Breast epithelium (tissue), 4 donors: ENCODE measurements at regions not wholly inside any gene's neighbourhood (a gene's known extent, or its start where the extent isn't known, plus 50 kb on each side); places are given as distances from the start of the nearest gene placed in this dataset.

Source experiments
- DNase-seq, 2 donors: peaks; one replicate each; pipeline ENCODE4 v3.0.0-alpha.2; 2019; ENCODE audit warnings: low spot score in 2 of 2
- H3K27ac ChIP-seq, 2 donors: fragments of 200-600 bp; sonication (generic) in 1 of 2; one replicate each; pipeline ENCODE4 v1.5.1; 2016 to 2019; ENCODE audit warnings: mild to moderate bottlenecking in 1 of 2
- H3K27me3 ChIP-seq, 2 donors: fragments of 200-600 bp; sonication (generic) in 1 of 2; one replicate each; pipeline versions ENCODE4 v1.5.1 to v1.6.0; 2017 to 2019; ENCODE audit warnings: control low read depth in 1 of 2, mild to moderate bottlenecking in 1 of 2
- H3K36me3 ChIP-seq: fragments of 200-600 bp; one replicate; pipeline ENCODE4 v1.5.1; 2019
- H3K4me1 ChIP-seq, 2 donors: fragments of 200-600 bp; sonication (generic); one replicate each; pipeline ENCODE4 v1.5.1; 2016 to 2019; ENCODE audit warnings: control low read depth in 1 of 2
- H3K4me3 ChIP-seq, 3 donors: fragments of 200-600 bp; sonication (generic); 1 replicate in 2 of 3; 2 replicates in 1 of 3; pipeline ENCODE4 v1.5.1; 2016 to 2019; ENCODE audit warnings: mild to moderate bottlenecking in 3 of 3, moderate library complexity in 2 of 3
- H3K9me3 ChIP-seq, 2 donors: fragments of 200-600 bp; sonication (generic) in 1 of 2; one replicate each; pipeline ENCODE4 v1.5.1; 2016 to 2019; ENCODE audit warnings: control low read depth in 1 of 2
- CTCF ChIP-seq, 3 donors: fragments of 450-650 bp; IDR thresholded peaks; one replicate each; pipeline ENCODE4 v1.5.1; 2016 to 2017; ENCODE audit warnings: antibody characterized with exemption in 3 of 3, mild to moderate bottlenecking in 3 of 3, moderate library complexity in 3 of 3
- POLR2A ChIP-seq: fragments of 450-650 bp; IDR thresholded peaks from one replicate; pipeline ENCODE4 v1.6.1; 2016; ENCODE audit warnings: antibody characterized with exemption, mild to moderate bottlenecking, moderate library complexity
- POLR2AphosphoS5 ChIP-seq, 3 donors: sonication (generic); formaldehyde crosslinking; IDR thresholded peaks; one replicate each; pipeline ENCODE4 v1.6.1; 2017; ENCODE audit warnings: antibody characterized with exemption in 3 of 3
- intact Hi-C: fragments of 100-400 bp; cut with DNase I; formaldehyde crosslinking; loops from one replicate; pipeline ENCODE4 v1.15.1; 2023; ENCODE audit warnings: low total_unique reads

- Histone ChIP-seq H3K9me3 (no peaks in the 10 kb centered on the region), H3K27ac (no peak overlapping the region), H3K4me1 (no peaks in the 10 kb centered on the region), H3K4me3 (no peak overlapping the region), H3K27me3 (peaks cover 0 to 10% of the 10 kb centered on the region in 2 donors), H3K36me3 (no peaks in the 10 kb centered on the region)
- intact Hi-C loops: loop anchor here (5.0 kb wide), 1 partner anchor 507 kb away; no protein-coding TSS in a partner anchor
- no peak for DNase-seq
- TF ChIP-seq POLR2AphosphoS5 (IDR thresholded peaks at IDR 0.05) (no peak), CTCF (IDR thresholded peaks at IDR 0.05) (no peak), POLR2A (no peak)
Observed at GRCh38 chr10:128384831-128385230, 258.6 kb upstream of the MKI67 start.

- H3K27me3 ChIP-seq: peaks cover 0 to 17% of the 10 kb centered on the region in 2 donors
- no peak for DNase-seq
- no peaks in the 10 kb centered on the region for H3K9me3 ChIP-seq
- H3K4me1 ChIP-seq: no peaks in the 10 kb centered on the region
- intact Hi-C loops: no loop called here
- H3K36me3 ChIP-seq: no peaks in the 10 kb centered on the region
- no peak overlapping the region for H3K27ac ChIP-seq
- no peak overlapping the region for H3K4me3 ChIP-seq
- TF ChIP-seq CTCF (IDR thresholded peaks at IDR 0.05) (no peak), POLR2A (no peak), POLR2AphosphoS5 (IDR thresholded peaks at IDR 0.05) (no peak)
Observed at GRCh38 chr10:128386231-128386630, 260.0 kb upstream of the MKI67 start.

GRCh38 chr10:128386816-128387604 is 260.8 kb upstream of the MKI67 start:
- Histone ChIP-seq H3K4me1 (no peaks in the 10 kb centered on the region), H3K9me3 (no peaks in the 10 kb centered on the region), H3K27me3 (peaks cover 0 to 19% of the 10 kb centered on the region in 2 donors), H3K4me3 (no peak overlapping the region), H3K27ac (no peak overlapping the region), H3K36me3 (no peaks in the 10 kb centered on the region)
- intact Hi-C loops: no loop called here
- DNase-seq: no peak
- TF ChIP-seq POLR2A (no peak), POLR2AphosphoS5 (IDR thresholded peaks at IDR 0.05) (no peak), CTCF (IDR thresholded peaks at IDR 0.05) (no peak)

GRCh38 chr10:128390596-128390995 is 264.4 kb upstream of the MKI67 start:
- H3K4me3 ChIP-seq: no peak overlapping the region
- H3K36me3 ChIP-seq: no peaks in the 10 kb centered on the region
- TF ChIP-seq POLR2AphosphoS5 (IDR thresholded peaks at IDR 0.05): no peak
- TF ChIP-seq POLR2A: no peak
- TF ChIP-seq CTCF (IDR thresholded peaks at IDR 0.05): no peak
- no peak overlapping the region for H3K27ac ChIP-seq
- H3K9me3 ChIP-seq: no peaks in the 10 kb centered on the region
- no peaks in the 10 kb centered on the region for H3K4me1 ChIP-seq
- intact Hi-C loops: no loop called here
- peaks cover 0 to 19% of the 10 kb centered on the region in 2 donors for H3K27me3 ChIP-seq
- no peak for DNase-seq

- H3K4me3 ChIP-seq: no peak overlapping the region
- no peaks in the 10 kb centered on the region for H3K36me3 ChIP-seq
- intact Hi-C loops: no loop called here
- TF ChIP-seq POLR2AphosphoS5 (IDR thresholded peaks at IDR 0.05): no peak
- TF ChIP-seq CTCF (IDR thresholded peaks at IDR 0.05): no peak
- TF ChIP-seq POLR2A: no peak
- no peak for DNase-seq
- no peaks in the 10 kb centered on the region for H3K9me3 ChIP-seq
- no peaks in the 10 kb centered on the region for H3K4me1 ChIP-seq
- peaks cover 0 to 19% of the 10 kb centered on the region in 2 donors for H3K27me3 ChIP-seq
- no peak overlapping the region for H3K27ac ChIP-seq
Observed at GRCh38 chr10:128393546-128393945, 267.3 kb upstream of the MKI67 start.
